Ovary (tissue), 7 donors: ENCODE measurements at regions not wholly inside any gene's neighbourhood (a gene's known extent, or its start where the extent isn't known, plus 50 kb on each side); places are given as distances from the start of the nearest gene placed in this dataset.

ENCODE experiments used
- DNase-seq, 5 donors: peaks; one replicate each; pipeline ENCODE4 v3.0.0-alpha.2; 2019 to 2020
- H3K27ac ChIP-seq, 2 donors: fragments of 200-600 bp; one replicate each; pipeline versions ENCODE4 v1.5.1 to v1.8.0; 2019 to 2022
- H3K27me3 ChIP-seq: fragments of 200-600 bp; one replicate; pipeline ENCODE4 v1.8.0; 2022
- H3K36me3 ChIP-seq: fragments of 200-600 bp; sonication (generic); one replicate; pipeline ENCODE4 v1.5.1; 2019
- H3K4me1 ChIP-seq: one replicate; pipeline ENCODE4 v1.8.1; 2013; ENCODE audit warnings: mild to moderate bottlenecking, moderate library complexity; ENCODE audit not compliant: insufficient read depth
- H3K4me3 ChIP-seq: fragments of 200-600 bp; sonication (generic); one replicate; pipeline ENCODE4 v1.5.1; 2017
- H3K9me3 ChIP-seq, 2 donors: fragments of 200-600 bp in 1 of 2; sonication (generic) in 1 of 2; one replicate each; pipeline versions ENCODE4 v1.5.1 to v1.8.1; 2013 to 2019; ENCODE audit warnings: mild to moderate bottlenecking in 1 of 2, moderate library complexity in 1 of 2
- CTCF ChIP-seq, 3 donors: fragments of 450-650 bp in 2 of 3; fragments of 200-600 bp in 1 of 3; IDR thresholded peaks; one replicate each; pipeline versions ENCODE4 v1.5.1 to v1.8.0; 2016 to 2022; ENCODE audit warnings: antibody characterized with exemption in 3 of 3, mild to moderate bottlenecking in 1 of 3
- EP300 ChIP-seq: sonication (generic); formaldehyde crosslinking; IDR thresholded peaks from one replicate; pipeline ENCODE4 v1.6.1; 2017; ENCODE audit warnings: antibody characterized with exemption
- POLR2A ChIP-seq: fragments of 450-650 bp; IDR thresholded peaks from one replicate; pipeline ENCODE4 v1.6.1; 2017; ENCODE audit warnings: antibody characterized with exemption, mild to moderate bottlenecking, moderate library complexity
- whole genome bisulfite sequencing, 3 donors: extraction: QIAGEN DNeasy Blood & Tissue Kit in 1 of 3; methylation state at CpG; one replicate each; pipeline versions ENCODE4 v1.1.5 to v1.1.7; 2013 to 2017; 5-methylcytosine and 5-hydroxymethylcytosine counted together
- intact Hi-C, 4 donors: fragments of 100-400 bp; cut with DNase I; formaldehyde crosslinking; loops; one replicate each; pipeline versions ENCODE4 v1.11.0 to v1.15.1; 2022 to 2023
- donor health status: DM: no; HTN: no; CAD: no; lungs with moderate emphysema.
- donor health status: DM: no; HTN: no; CAD: no.
- donor health status: Bipolar disorder and iron deficiency.
- donor health status: DM: no; HTN: no; CAD: no.
- donor health status: DM: yes; HTN: yes; CAD: no.

- TF ChIP-seq EP300 (no peak), CTCF (IDR thresholded peaks at IDR 0.05) (no peak), POLR2A (no peak)
- intact Hi-C loops = no loop called here
- no peaks in the 10 kb centered on the region for H3K9me3 ChIP-seq
- H3K27ac ChIP-seq = no peak overlapping the region
- H3K4me3 ChIP-seq = no peak overlapping the region
- 91 to 95% (median 93%) methylated on average over 3 of the region's 3 CpGs for WGBS, 3 donors
- no peak for DNase-seq
- H3K27me3 ChIP-seq = no peaks in the 10 kb centered on the region
- H3K4me1 ChIP-seq = no peaks in the 10 kb centered on the region
- no peaks in the 10 kb centered on the region for H3K36me3 ChIP-seq
Measured at GRCh38 chr16:79923431-79923830, 322.9 kb upstream of the MAF start.

GRCh38 chr16:79920685-79921084 is 320.1 kb upstream of the MAF start:
- DNase-seq = no peak
- WGBS, 3 donors = 91 to 97% (median 95%) methylated on average over 3 of the region's 3 CpGs
- Histone ChIP-seq H3K4me1 (no peaks in the 10 kb centered on the region), H3K9me3 (no peaks in the 10 kb centered on the region), H3K27me3 (no peaks in the 10 kb centered on the region), H3K4me3 (no peak overlapping the region), H3K27ac (no peak overlapping the region), H3K36me3 (no peaks in the 10 kb centered on the region)
- intact Hi-C loops = no loop called here
- TF ChIP-seq EP300 = no peak
- no peak for TF ChIP-seq POLR2A
- TF ChIP-seq CTCF (IDR thresholded peaks at IDR 0.05) = no peak

GRCh38 chr16:79918916-79919315 is 318.4 kb upstream of the MAF start:
- no peak for DNase-seq
- Histone ChIP-seq H3K4me3 (no peak overlapping the region), H3K4me1 (no peaks in the 10 kb centered on the region), H3K27me3 (no peaks in the 10 kb centered on the region), H3K9me3 (no peaks in the 10 kb centered on the region), H3K36me3 (no peaks in the 10 kb centered on the region), H3K27ac (no peak overlapping the region)
- TF ChIP-seq POLR2A (no peak), CTCF (IDR thresholded peaks at IDR 0.05) (no peak), EP300 (no peak)
- whole genome bisulfite sequencing, 3 donors = 35 to 38% (median 38%) methylated on average over 3 of the region's 3 CpGs
- intact Hi-C loops = no loop called here

- no peaks in the 10 kb centered on the region for H3K4me1 ChIP-seq
- TF ChIP-seq POLR2A = no peak
- no peak for TF ChIP-seq EP300
- TF ChIP-seq CTCF (IDR thresholded peaks at IDR 0.05) = no peak
- intact Hi-C loops = no loop called here
Measured at GRCh38 chr16:79915761-79916160, 315.2 kb upstream of the MAF start.

More at GRCh38 chr16:79915761-79916160, 315.2 kb upstream of the MAF start:
- Histone ChIP-seq H3K4me3 (no peak overlapping the region), H3K9me3 (no peaks in the 10 kb centered on the region), H3K36me3 (no peaks in the 10 kb centered on the region), H3K27ac (no peak overlapping the region), H3K27me3 (no peaks in the 10 kb centered on the region)
- DNase-seq = no peak
